DOHH2 (cell line): ENCODE measurements at regions not wholly inside any gene's neighbourhood (a gene's known extent, or its start where the extent isn't known, plus 50 kb on each side); places are given as distances from the start of the nearest gene placed in this dataset.

ENCODE experiments used
- CTCF ChIP-seq: fragments of 200-600 bp; sonication (generic); IDR thresholded peaks from one replicate; pipeline ENCODE4 v1.5.1; 2014; ENCODE audit warnings: antibody characterized with exemption, mild to moderate bottlenecking, low read depth, low read length; ENCODE audit not compliant: poor library complexity, severe bottlenecking
- EZH2phosphoT487 ChIP-seq: fragments of 200-600 bp; sonication (generic); IDR thresholded peaks from 2 replicates; pipeline ENCODE4 v1.6.1; 2017; ENCODE audit warnings: borderline replicate concordance, mild to moderate bottlenecking, antibody characterized with exemption, low read length, moderate library complexity, mixed read lengths

GRCh38 chr2:221997100-221997499 is 301.7 kb downstream of the PAX3 start:
- TF ChIP-seq CTCF (no peak), EZH2phosphoT487 (no peak)
